Activated CD8-positive, alpha-beta T cell treated with anti-CD3 and anti-CD28 coated beads for 36 hours (primary cell): ENCODE measurements at regions not wholly inside any gene's neighbourhood (a gene's known extent, or its start where the extent isn't known, plus 50 kb on each side); places are given as distances from the start of the nearest gene placed in this dataset.

Experiments used
- ATAC-seq: fragments of 200-7000 bp; cut with Tn5 transposase; one replicate; pipeline ENCODE4 v1.10.0; 2021; ENCODE audit warnings: mild to moderate bottlenecking, moderate library complexity
- CTCF ChIA-PET: fragments of 350-600 bp; sonication (Branson Sonifier 250); formaldehyde crosslinking; loops from one replicate; lab custom pipeline; 2021; ENCODE audit warnings: antibody characterized with exemption; lab: Charles Lee
- POLR2A ChIA-PET: fragments of 350-600 bp; sonication (Branson Sonifier 250); formaldehyde crosslinking; loops from one replicate; lab custom pipeline; 2021; ENCODE audit warnings: antibody characterized with exemption; lab: Charles Lee
- DNase-seq: peaks from one replicate; pipeline ENCODE4 v3.0.0-alpha.2; 2020
- H3K27ac Mint-ChIP-seq: one replicate; pipeline ENCODE4 v1.8.0; 2021; ENCODE audit warnings: mild to moderate bottlenecking, mixed read lengths
- H3K27me3 Mint-ChIP-seq: one replicate; pipeline ENCODE4 v1.8.0; 2021; ENCODE audit warnings: mixed read lengths
- H3K36me3 Mint-ChIP-seq: one replicate; pipeline ENCODE4 v1.8.0; 2021; ENCODE audit warnings: low read depth, mixed read lengths
- H3K4me1 Mint-ChIP-seq: one replicate; pipeline ENCODE4 v1.8.0; 2021; ENCODE audit warnings: low read depth, mixed read lengths
- H3K4me3 Mint-ChIP-seq: one replicate; pipeline ENCODE4 v1.8.0; 2021; ENCODE audit warnings: mild to moderate bottlenecking, moderate library complexity, mixed read lengths
- H3K9me3 Mint-ChIP-seq: one replicate; pipeline ENCODE4 v1.8.0; 2021; ENCODE audit warnings: mixed read lengths
- intact Hi-C: fragments of 100-400 bp; cut with micrococcal nuclease; formaldehyde crosslinking; loops from one replicate; pipeline ENCODE4 v1.10.0; 2022
- TF ChIP-seq, protein P1 (sequence below): fragments of 200-600 bp; IDR thresholded peaks from one replicate; pipeline ENCODE4 v1.8.0; 2022; ENCODE audit warnings: antibody characterized with exemption, mild to moderate bottlenecking

DNA sequence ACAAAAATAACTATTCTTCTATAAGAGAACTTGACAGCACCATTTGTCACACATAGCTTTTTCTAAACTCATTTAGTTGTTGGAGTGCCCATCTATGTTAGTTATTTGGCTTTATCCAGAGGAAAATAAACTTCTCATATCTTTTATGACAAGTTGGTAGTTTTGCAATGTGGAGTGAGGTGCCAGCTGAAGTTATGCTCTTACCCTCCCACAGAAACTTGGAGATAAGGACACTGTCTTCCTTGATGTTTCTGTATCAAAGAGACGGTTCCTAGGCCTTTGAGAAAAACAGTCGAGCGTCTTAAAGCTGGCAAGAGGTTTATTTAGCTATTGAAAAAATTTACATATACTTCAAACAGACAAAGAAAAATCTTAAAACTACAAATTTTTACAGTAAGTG lies 1079.7 kb downstream of the SLITRK1 start:
- no peak for DNase-seq
- Mint-ChIP-seq H3K4me1 (no peaks in the 10 kb centered on the region), H3K36me3 (no peaks in the 10 kb centered on the region), H3K27me3 (no peaks in the 10 kb centered on the region), H3K27ac (no peak overlapping the region), H3K4me3 (no peak overlapping the region), H3K9me3 (peaks cover 6% of the 10 kb centered on the region)
- intact Hi-C loops: no loop called here
- ATAC-seq: no peak
- ChIA-PET POLR2A (no interaction called here), CTCF (no interaction called here)
- TF ChIP-seq, protein P1, sequence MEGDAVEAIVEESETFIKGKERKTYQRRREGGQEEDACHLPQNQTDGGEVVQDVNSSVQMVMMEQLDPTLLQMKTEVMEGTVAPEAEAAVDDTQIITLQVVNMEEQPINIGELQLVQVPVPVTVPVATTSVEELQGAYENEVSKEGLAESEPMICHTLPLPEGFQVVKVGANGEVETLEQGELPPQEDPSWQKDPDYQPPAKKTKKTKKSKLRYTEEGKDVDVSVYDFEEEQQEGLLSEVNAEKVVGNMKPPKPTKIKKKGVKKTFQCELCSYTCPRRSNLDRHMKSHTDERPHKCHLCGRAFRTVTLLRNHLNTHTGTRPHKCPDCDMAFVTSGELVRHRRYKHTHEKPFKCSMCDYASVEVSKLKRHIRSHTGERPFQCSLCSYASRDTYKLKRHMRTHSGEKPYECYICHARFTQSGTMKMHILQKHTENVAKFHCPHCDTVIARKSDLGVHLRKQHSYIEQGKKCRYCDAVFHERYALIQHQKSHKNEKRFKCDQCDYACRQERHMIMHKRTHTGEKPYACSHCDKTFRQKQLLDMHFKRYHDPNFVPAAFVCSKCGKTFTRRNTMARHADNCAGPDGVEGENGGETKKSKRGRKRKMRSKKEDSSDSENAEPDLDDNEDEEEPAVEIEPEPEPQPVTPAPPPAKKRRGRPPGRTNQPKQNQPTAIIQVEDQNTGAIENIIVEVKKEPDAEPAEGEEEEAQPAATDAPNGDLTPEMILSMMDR: no peak

DNA sequence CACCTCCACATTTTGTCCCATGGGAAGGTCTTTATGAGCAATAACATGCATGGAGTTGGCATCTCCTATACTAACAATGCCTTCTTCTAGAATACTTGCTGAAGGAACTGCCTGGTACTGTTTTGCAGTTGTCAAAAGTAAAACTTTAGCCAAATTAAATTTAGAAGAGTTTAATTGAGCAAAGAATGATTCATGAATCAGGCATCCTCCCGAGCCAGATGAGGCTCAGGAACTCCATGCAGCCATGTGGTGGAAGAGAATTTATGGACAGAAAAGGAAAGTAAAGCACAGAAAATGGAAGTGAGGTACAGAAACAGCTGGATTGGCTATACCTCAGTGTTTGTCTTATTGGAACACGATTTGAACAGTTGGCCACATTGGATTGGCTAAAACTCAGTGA lies 1081.9 kb downstream of the SLITRK1 start:
- no peak for DNase-seq
- CTCF ChIA-PET: no interaction called here
- Mint-ChIP-seq H3K36me3 (no peaks in the 10 kb centered on the region), H3K9me3 (peaks cover 2% of the 10 kb centered on the region), H3K27me3 (no peaks in the 10 kb centered on the region), H3K4me3 (no peak overlapping the region), H3K4me1 (no peaks in the 10 kb centered on the region), H3K27ac (no peak overlapping the region)
- TF ChIP-seq, protein P1: no peak
- POLR2A ChIA-PET: no interaction called here
- intact Hi-C loops: no loop called here
- ATAC-seq: no peak

DNA sequence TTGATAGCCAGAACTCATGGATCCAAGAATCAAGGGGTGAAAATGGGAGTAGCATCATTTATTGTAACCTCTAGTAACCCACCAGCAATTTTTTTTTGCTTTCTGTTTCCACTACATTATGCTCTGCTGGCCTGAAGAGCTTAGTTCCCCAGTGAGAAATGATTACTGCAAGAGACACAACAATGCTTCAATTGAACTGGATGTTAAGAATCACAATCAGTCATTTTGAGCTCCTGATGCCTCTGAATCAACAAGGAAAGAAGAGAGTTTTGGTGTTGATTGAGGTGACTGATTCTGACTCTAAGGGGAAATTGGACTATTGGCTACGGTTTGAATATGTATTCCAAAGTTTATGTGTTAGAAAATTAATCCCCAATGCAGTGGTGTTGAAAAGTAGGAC lies 1084.4 kb downstream of the SLITRK1 start:
- ChIA-PET CTCF (no interaction called here), POLR2A (no interaction called here)
- Mint-ChIP-seq H3K27me3 (no peaks in the 10 kb centered on the region), H3K4me3 (no peak overlapping the region), H3K9me3 (no peaks in the 10 kb centered on the region), H3K27ac (no peak overlapping the region), H3K36me3 (no peaks in the 10 kb centered on the region), H3K4me1 (no peaks in the 10 kb centered on the region)
- TF ChIP-seq, protein P1: no peak
- ATAC-seq (no peak), DNase-seq (no peak)
- intact Hi-C loops: no loop called here

DNA sequence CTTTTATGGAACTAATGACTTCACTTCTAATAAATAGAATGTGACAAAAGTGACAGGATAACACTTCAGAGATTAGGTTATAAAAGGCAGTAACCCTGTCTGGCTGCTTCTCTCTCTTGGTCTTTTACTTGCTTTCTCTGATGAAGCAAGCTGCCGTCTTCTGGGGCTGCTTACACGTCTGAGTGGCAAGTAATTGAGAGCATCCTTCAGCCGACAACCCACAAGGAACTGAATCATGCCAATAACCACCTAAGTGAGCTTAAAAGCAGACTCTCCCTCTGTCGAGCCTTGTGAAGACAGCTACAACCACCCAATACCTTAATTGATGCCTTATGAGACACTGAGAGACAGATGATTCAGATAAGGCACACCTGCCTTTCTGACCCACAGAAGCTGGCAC lies 1091.2 kb downstream of the SLITRK1 start:
- Mint-ChIP-seq H3K9me3 (peaks cover 2% of the 10 kb centered on the region), H3K4me1 (no peaks in the 10 kb centered on the region), H3K4me3 (no peak overlapping the region), H3K27me3 (no peaks in the 10 kb centered on the region), H3K27ac (no peak overlapping the region), H3K36me3 (no peaks in the 10 kb centered on the region)
- intact Hi-C loops: no loop called here
- TF ChIP-seq, protein P1: no peak
- ChIA-PET CTCF (no interaction called here), POLR2A (no interaction called here)
- DNase-seq: no peak
- ATAC-seq: no peak

DNA sequence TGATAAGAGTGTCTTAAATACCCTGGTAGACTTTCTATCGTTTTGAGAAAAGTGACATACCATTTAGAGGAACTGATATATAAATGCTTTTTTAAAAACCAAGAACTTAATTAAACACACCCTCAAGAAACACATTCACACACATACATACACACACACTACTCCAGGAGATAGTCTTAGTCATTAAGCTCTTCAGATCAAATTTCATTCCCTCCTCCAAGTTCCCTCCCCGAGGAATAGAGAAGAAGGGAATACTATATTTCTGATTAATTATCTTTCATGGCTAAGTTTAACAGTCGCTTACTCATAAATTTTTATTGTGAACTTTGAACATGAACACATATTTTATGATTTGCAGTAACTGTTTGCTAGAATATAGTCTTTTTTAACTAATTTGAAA lies 1109.5 kb downstream of the SLITRK1 start:
- no peaks in the 10 kb centered on the region for H3K4me1 Mint-ChIP-seq
- TF ChIP-seq, protein P1: no peak
- DNase-seq: no peak
- no peak overlapping the region for H3K4me3 Mint-ChIP-seq
- no peaks in the 10 kb centered on the region for H3K27me3 Mint-ChIP-seq
- H3K36me3 Mint-ChIP-seq: no peaks in the 10 kb centered on the region
- no peak for ATAC-seq
- CTCF ChIA-PET: no interaction called here
- H3K9me3 Mint-ChIP-seq: peaks cover 3% of the 10 kb centered on the region
- POLR2A ChIA-PET: no interaction called here
- H3K27ac Mint-ChIP-seq: no peak overlapping the region
- intact Hi-C loops: no loop called here
